HL-60 (cell line): ENCODE measurements at regions not wholly inside any gene's neighbourhood (a gene's known extent, or its start where the extent isn't known, plus 50 kb on each side); places are given as distances from the start of the nearest gene placed in this dataset.
A peak's percentile ranks its signal among the peaks of the same experiment; 100 is the strongest.

ENCODE experiments used
- GABPA ChIP-seq: IDR thresholded peaks from 2 replicates; pipeline ENCODE4 v1.6.1; 2012; ENCODE audit warnings: low read depth
- POLR2AphosphoS5 ChIP-seq: IDR thresholded peaks from 2 replicates; pipeline ENCODE4 v1.6.1; 2012; ENCODE audit warnings: low read depth
- REST ChIP-seq: IDR thresholded peaks from 2 replicates; pipeline ENCODE4 v1.6.1; 2012; ENCODE audit warnings: low read depth; ENCODE audit not compliant: insufficient replicate concordance
- SPI1 ChIP-seq: IDR thresholded peaks from 2 replicates; pipeline ENCODE4 v1.6.1; 2012; ENCODE audit warnings: low read depth, mild to moderate bottlenecking, borderline replicate concordance
- TF ChIP-seq, protein P1 (sequence below): IDR thresholded peaks from one replicate; pipeline ENCODE4 v1.5.1; 2011; ENCODE audit warnings: low read length, control low read depth, inconsistent platforms; ENCODE audit not compliant: insufficient read depth

- TF ChIP-seq REST (no peak), POLR2AphosphoS5 (no peak), SPI1 (no peak), GABPA (no peak)
- TF ChIP-seq, protein P1, sequence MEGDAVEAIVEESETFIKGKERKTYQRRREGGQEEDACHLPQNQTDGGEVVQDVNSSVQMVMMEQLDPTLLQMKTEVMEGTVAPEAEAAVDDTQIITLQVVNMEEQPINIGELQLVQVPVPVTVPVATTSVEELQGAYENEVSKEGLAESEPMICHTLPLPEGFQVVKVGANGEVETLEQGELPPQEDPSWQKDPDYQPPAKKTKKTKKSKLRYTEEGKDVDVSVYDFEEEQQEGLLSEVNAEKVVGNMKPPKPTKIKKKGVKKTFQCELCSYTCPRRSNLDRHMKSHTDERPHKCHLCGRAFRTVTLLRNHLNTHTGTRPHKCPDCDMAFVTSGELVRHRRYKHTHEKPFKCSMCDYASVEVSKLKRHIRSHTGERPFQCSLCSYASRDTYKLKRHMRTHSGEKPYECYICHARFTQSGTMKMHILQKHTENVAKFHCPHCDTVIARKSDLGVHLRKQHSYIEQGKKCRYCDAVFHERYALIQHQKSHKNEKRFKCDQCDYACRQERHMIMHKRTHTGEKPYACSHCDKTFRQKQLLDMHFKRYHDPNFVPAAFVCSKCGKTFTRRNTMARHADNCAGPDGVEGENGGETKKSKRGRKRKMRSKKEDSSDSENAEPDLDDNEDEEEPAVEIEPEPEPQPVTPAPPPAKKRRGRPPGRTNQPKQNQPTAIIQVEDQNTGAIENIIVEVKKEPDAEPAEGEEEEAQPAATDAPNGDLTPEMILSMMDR: peak; percentile 54
Observed at GRCh38 chr7:117993377-117994003, 120.2 kb upstream of the CTTNBP2 start.
